ENCODE measurements at regions not wholly inside any gene's neighbourhood (a gene's known extent, or its start where the extent isn't known, plus 50 kb on each side); places are given as distances from the start of the nearest gene placed in this dataset.
A peak's percentile ranks its signal among the peaks of the same experiment; 100 is the strongest.

- no peak for TF ChIP-seq POLR2A (IDR thresholded peaks at IDR 0.05)
- no peak for TF ChIP-seq EP300 (IDR thresholded peaks at IDR 0.05)
- peak; percentile 44 for TF ChIP-seq POLR2AphosphoS5 (IDR thresholded peaks at IDR 0.05)
- TF ChIP-seq, protein P1, sequence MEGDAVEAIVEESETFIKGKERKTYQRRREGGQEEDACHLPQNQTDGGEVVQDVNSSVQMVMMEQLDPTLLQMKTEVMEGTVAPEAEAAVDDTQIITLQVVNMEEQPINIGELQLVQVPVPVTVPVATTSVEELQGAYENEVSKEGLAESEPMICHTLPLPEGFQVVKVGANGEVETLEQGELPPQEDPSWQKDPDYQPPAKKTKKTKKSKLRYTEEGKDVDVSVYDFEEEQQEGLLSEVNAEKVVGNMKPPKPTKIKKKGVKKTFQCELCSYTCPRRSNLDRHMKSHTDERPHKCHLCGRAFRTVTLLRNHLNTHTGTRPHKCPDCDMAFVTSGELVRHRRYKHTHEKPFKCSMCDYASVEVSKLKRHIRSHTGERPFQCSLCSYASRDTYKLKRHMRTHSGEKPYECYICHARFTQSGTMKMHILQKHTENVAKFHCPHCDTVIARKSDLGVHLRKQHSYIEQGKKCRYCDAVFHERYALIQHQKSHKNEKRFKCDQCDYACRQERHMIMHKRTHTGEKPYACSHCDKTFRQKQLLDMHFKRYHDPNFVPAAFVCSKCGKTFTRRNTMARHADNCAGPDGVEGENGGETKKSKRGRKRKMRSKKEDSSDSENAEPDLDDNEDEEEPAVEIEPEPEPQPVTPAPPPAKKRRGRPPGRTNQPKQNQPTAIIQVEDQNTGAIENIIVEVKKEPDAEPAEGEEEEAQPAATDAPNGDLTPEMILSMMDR (IDR thresholded peaks at IDR 0.05): no peak
- Histone ChIP-seq H3K4me3 (no peak overlapping the region), H3K4me1 (peaks cover 7 to 56% (median 12%) of the 10 kb centered on the region in 3 donors), H3K9me3 (no peaks in the 10 kb centered on the region), H3K27ac (no peak overlapping the region), H3K27me3 (no peaks in the 10 kb centered on the region), H3K36me3 (no peaks in the 10 kb centered on the region)
- WGBS, 2 donors (ENCODE audit: low coverage in 1 of 2): 37 to 55% methylated on average over 4 to 6 of the region's 10 CpGs
- no peak for ATAC-seq
Measured at GRCh38 chr3:43883729-43884396, 193.1 kb downstream of the ABHD5 start.

DNA sequence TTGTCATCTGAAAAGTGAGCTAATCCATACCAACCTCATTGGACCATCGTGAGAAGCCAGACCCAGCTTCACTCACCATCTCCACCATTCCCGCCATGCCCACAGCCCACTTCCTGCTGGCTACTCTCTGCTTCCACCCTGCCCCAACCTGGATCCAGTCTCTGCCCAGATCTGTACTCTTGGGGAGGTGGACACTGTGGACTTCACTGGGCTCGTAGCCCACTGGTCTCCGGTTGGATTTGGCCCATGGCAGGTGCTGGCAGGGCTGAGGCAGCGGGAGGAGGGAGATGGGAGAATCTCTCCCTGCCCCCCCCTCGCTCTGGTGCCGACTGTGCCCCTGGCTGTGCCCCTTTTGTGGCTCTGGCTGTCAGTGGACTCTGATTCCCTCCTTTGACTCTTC, 193.8 kb downstream of the ABHD5 start:
- H3K9me3 ChIP-seq: no peaks in the 10 kb centered on the region
- no peaks in the 10 kb centered on the region for H3K36me3 ChIP-seq
- no peak overlapping the region for H3K27ac ChIP-seq
- TF ChIP-seq POLR2A (IDR thresholded peaks at IDR 0.05): no peak
- no peak for TF ChIP-seq POLR2AphosphoS5 (IDR thresholded peaks at IDR 0.05)
- no peak for TF ChIP-seq EP300 (IDR thresholded peaks at IDR 0.05)
- TF ChIP-seq, protein P1 (IDR thresholded peaks at IDR 0.05): no peak
- ATAC-seq: no peak
- peaks cover 7 to 56% (median 12%) of the 10 kb centered on the region in 3 donors for H3K4me1 ChIP-seq
- no peak overlapping the region for H3K4me3 ChIP-seq
- H3K27me3 ChIP-seq: no peaks in the 10 kb centered on the region
- 100% methylated on average over 1 of the region's 7 CpGs; no CpG with 5 or more reads in 1 of the 2 donors for WGBS, 2 donors (ENCODE audit: low coverage in 1 of 2)

DNA sequence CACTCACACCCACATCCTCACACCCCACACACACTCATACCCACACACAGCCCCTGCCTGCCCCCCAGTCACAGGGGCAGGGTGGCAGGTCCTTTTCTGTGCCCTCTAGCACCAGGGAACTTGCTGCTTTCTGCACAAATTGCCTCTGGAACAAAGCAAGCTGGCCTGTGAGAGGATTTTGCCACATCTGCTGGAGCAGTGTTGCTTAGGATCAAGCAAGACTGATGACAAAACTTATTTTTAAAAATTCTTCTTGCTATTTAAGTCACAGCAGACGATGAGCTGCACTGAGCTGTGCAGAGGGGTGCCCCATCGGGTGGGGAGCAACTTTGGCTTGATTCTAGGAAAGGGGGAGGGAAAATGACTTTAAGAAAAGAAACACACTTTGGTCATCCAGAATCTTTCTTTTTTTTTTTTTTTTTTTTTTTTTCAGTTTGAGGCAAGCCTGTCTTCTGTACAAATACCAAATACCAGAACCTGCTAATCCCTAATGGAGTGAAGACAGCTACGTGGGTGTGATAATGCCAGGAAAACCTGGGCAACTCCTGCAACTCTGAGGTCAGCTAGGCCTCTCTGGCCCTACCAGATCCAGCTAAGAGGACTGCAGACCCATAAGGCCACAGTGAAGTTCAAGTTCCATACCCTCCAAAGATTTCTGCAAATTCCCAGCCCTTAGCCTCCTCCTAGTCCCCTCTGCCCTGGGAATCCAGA, 195.3 kb downstream of the ABHD5 start:
- Histone ChIP-seq H3K27me3 (no peaks in the 10 kb centered on the region), H3K9me3 (no peaks in the 10 kb centered on the region), H3K4me1 (peaks cover 7 to 56% (median 12%) of the 10 kb centered on the region in 3 donors), H3K4me3 (no peak overlapping the region), H3K27ac (peak overlapping the region in 1 of 4 donors; percentile 59), H3K36me3 (no peaks in the 10 kb centered on the region)
- TF ChIP-seq POLR2AphosphoS5 (IDR thresholded peaks at IDR 0.05): peak; percentile 57
- TF ChIP-seq POLR2A (IDR thresholded peaks at IDR 0.05): no peak
- TF ChIP-seq, protein P1 (IDR thresholded peaks at IDR 0.05): no peak
- no peak for ATAC-seq
- WGBS, 2 donors (ENCODE audit: low coverage in 1 of 2): 26 to 38% methylated on average over 3 of the region's 3 CpGs

- no peak overlapping the region for H3K27ac ChIP-seq
- no peak for ATAC-seq
Measured at GRCh38 chr3:43892061-43892460, 201.3 kb downstream of the ABHD5 start.

More at GRCh38 chr3:43892061-43892460, 201.3 kb downstream of the ABHD5 start:
- Histone ChIP-seq H3K9me3 (no peaks in the 10 kb centered on the region), H3K27me3 (no peaks in the 10 kb centered on the region), H3K4me3 (no peak overlapping the region), H3K36me3 (no peaks in the 10 kb centered on the region), H3K4me1 (peaks cover under 1 to 52% (median 14%) of the 10 kb centered on the region in 3 donors)
- TF ChIP-seq EP300 (IDR thresholded peaks at IDR 0.05): no peak
- TF ChIP-seq POLR2AphosphoS5 (IDR thresholded peaks at IDR 0.05): no peak
- no peak for TF ChIP-seq POLR2A (IDR thresholded peaks at IDR 0.05)
- TF ChIP-seq, protein P1 (IDR thresholded peaks at IDR 0.05): no peak
- 65 to 67% methylated on average over 6 of the region's 6 CpGs for WGBS, 2 donors (ENCODE audit: low coverage in 1 of 2)

Data from gastroesophageal sphincter (tissue), 4 donors.